IMR-90 (cell line): ENCODE measurements at regions not wholly inside any gene's neighbourhood (a gene's known extent, or its start where the extent isn't known, plus 50 kb on each side); places are given as distances from the start of the nearest gene placed in this dataset.

Experiments used
- CEBPB ChIP-seq: IDR thresholded peaks from 2 replicates; pipeline ENCODE4 v1.6.1; 2012; ENCODE audit warnings: low read depth, low read length, improper control_type of control experiment
- CHD1 ChIP-seq: IDR thresholded peaks from 2 replicates; pipeline ENCODE4 v1.6.1; 2012; ENCODE audit warnings: low read depth, low read length, improper control_type of control experiment
- CTCF ChIP-seq: conservative IDR thresholded peaks from 2 replicates; pipeline ENCODE4 v1.5.1; 2012; ENCODE audit warnings: mild to moderate bottlenecking, low read depth, low read length, improper control_type of control experiment
- ELK1 ChIP-seq: fragments of 150-350 bp; IDR thresholded peaks from 2 replicates; pipeline ENCODE4 v1.6.1; 2016; ENCODE audit warnings: low read depth, mild to moderate bottlenecking, low read length, moderate library complexity, borderline replicate concordance
- FOS ChIP-seq: fragments of 150-350 bp; IDR thresholded peaks from 2 replicates; pipeline ENCODE4 v1.6.1; 2016; ENCODE audit warnings: low read depth, low read length
- POLR2A ChIP-seq: IDR thresholded peaks from 2 replicates; pipeline ENCODE4 v1.6.1; 2012; ENCODE audit warnings: mild to moderate bottlenecking, low read depth, low read length
- RAD21 ChIP-seq: IDR thresholded peaks from 2 replicates; pipeline ENCODE4 v1.6.1; 2012; ENCODE audit warnings: low read length, improper control_type of control experiment
- RCOR1 ChIP-seq: IDR thresholded peaks from 2 replicates; pipeline ENCODE4 v1.6.1; 2012; ENCODE audit warnings: mild to moderate bottlenecking, low read length, improper control_type of control experiment; ENCODE audit not compliant: insufficient replicate concordance
- RFX5 ChIP-seq: IDR thresholded peaks from 2 replicates; pipeline ENCODE4 v1.8.0; 2012; ENCODE audit warnings: low read depth, mild to moderate bottlenecking, low read length, moderate library complexity
- SMC3 ChIP-seq: fragments of 150-350 bp; IDR thresholded peaks from 2 replicates; pipeline ENCODE4 v1.6.1; 2016; ENCODE audit warnings: low read depth, mild to moderate bottlenecking, antibody characterized with exemption, low read length, moderate library complexity
- USF2 ChIP-seq: fragments of 150-350 bp; IDR thresholded peaks from 2 replicates; pipeline ENCODE4 v1.6.1; 2017; ENCODE audit warnings: mild to moderate bottlenecking, antibody characterized with exemption, low read length, low read depth

GRCh38 chr15:26087881-26088280, 224.8 kb upstream of the ATP10A start:
- TF ChIP-seq CTCF (no peak), CHD1 (no peak), CEBPB (no peak), SMC3 (no peak), RAD21 (no peak), RCOR1 (no peak), POLR2A (no peak), USF2 (no peak), FOS (no peak), RFX5 (no peak), ELK1 (no peak)
